ENCODE measurements at regions not wholly inside any gene's neighbourhood (a gene's known extent, or its start where the extent isn't known, plus 50 kb on each side); places are given as distances from the start of the nearest gene placed in this dataset.
"Not testable (repeated sequence)": the region's sequence is repeated elsewhere in the genome, so short reads cannot be mapped to it uniquely, and the experiment has no call there.

GRCh38 chr7:3094701-3095445, 51.2 kb upstream of the CARD11 start:
- no peak for DNase-seq (ENCODE audit: low spot score)

- no peak for DNase-seq (ENCODE audit: low spot score)
Measured at GRCh38 chr7:3097734-3098133, 54.1 kb upstream of the CARD11 start.

GRCh38 chr7:3102159-3102558, 58.5 kb upstream of the CARD11 start:
- no peak for DNase-seq (ENCODE audit: low spot score)

- DNase-seq (ENCODE audit: low spot score): no peak
Measured at GRCh38 chr7:3103614-3104398, 60.1 kb upstream of the CARD11 start.

GRCh38 chr7:3105856-3106255, 62.2 kb upstream of the CARD11 start:
- no peak for DNase-seq (ENCODE audit: low spot score)

- no peak for DNase-seq (ENCODE audit: low spot score)
Measured at GRCh38 chr7:3106361-3106826, 62.7 kb upstream of the CARD11 start.

- no peak for DNase-seq (ENCODE audit: low spot score)
Measured at GRCh38 chr7:3107228-3107763, 63.6 kb upstream of the CARD11 start.

- DNase-seq (ENCODE audit: low spot score): no peak
Measured at GRCh38 chr7:3107889-3108570, 64.4 kb upstream of the CARD11 start.

- no peak for DNase-seq (ENCODE audit: low spot score)
Measured at GRCh38 chr7:3109311-3109915, 65.7 kb upstream of the CARD11 start.

- DNase-seq (ENCODE audit: low spot score): no peak
Measured at GRCh38 chr7:3112479-3113134, 68.9 kb upstream of the CARD11 start.

GRCh38 chr7:3114917-3115316, 71.2 kb upstream of the CARD11 start:
- DNase-seq (ENCODE audit: low spot score): no peak

GRCh38 chr7:3117081-3117480, 73.4 kb upstream of the CARD11 start:
- DNase-seq (ENCODE audit: low spot score): no peak

GRCh38 chr7:3117488-3118231, 74.0 kb upstream of the CARD11 start:
- DNase-seq (ENCODE audit: low spot score): no peak

GRCh38 chr7:3119352-3119927, 75.8 kb upstream of the CARD11 start:
- DNase-seq (ENCODE audit: low spot score): not testable (repeated sequence)

- no peak for DNase-seq (ENCODE audit: low spot score)
Measured at GRCh38 chr7:3119963-3120362, 76.3 kb upstream of the CARD11 start.

- DNase-seq (ENCODE audit: low spot score): no peak
Measured at GRCh38 chr7:3120513-3120912, 76.8 kb upstream of the CARD11 start.

GRCh38 chr7:3128857-3129490, 85.3 kb upstream of the CARD11 start:
- no peak for DNase-seq (ENCODE audit: low spot score)

GRCh38 chr7:3133811-3134385, 90.2 kb upstream of the CARD11 start:
- no peak for DNase-seq (ENCODE audit: low spot score)

- DNase-seq (ENCODE audit: low spot score): no peak
Measured at GRCh38 chr7:3134745-3135144, 91.1 kb upstream of the CARD11 start.

- no peak for DNase-seq (ENCODE audit: low spot score)
Measured at GRCh38 chr7:3135626-3136025, 92.0 kb upstream of the CARD11 start.
